GM19025 (cell line): ENCODE measurements at regions not wholly inside any gene's neighbourhood (a gene's known extent, or its start where the extent isn't known, plus 50 kb on each side); places are given as distances from the start of the nearest gene placed in this dataset.

Experiments
- ATAC-seq: cut with Tn5 transposase; IDR thresholded peaks from one replicate; pipeline ENCODE4 v1.9.1; 2021; ENCODE audit warnings: mild to moderate bottlenecking, low read depth, moderate library complexity; ENCODE audit not compliant: unreplicated experiment

- no peak for ATAC-seq
Measured at GRCh38 chr13:52975969-52976368, 52.6 kb upstream of the OLFM4 start.

- ATAC-seq, result no peak
Measured at GRCh38 chr13:52975161-52975560, 53.5 kb upstream of the OLFM4 start.

- no peak for ATAC-seq
Measured at GRCh38 chr13:52974711-52975110, 53.9 kb upstream of the OLFM4 start.

- no peak for ATAC-seq
Measured at GRCh38 chr13:52969373-52969772, 59.2 kb upstream of the OLFM4 start.

GRCh38 chr13:52968074-52968700 lies 60.4 kb upstream of the OLFM4 start:
- peak; percentile 98 for ATAC-seq

GRCh38 chr13:52961987-52962386 lies 66.6 kb upstream of the OLFM4 start:
- no peak for ATAC-seq

GRCh38 chr13:52961256-52961910 lies 67.2 kb upstream of the OLFM4 start:
- no peak for ATAC-seq

GRCh38 chr13:52955472-52955874 lies 73.1 kb upstream of the OLFM4 start:
- no peak for ATAC-seq

GRCh38 chr13:52954838-52955237 lies 73.8 kb upstream of the OLFM4 start:
- no peak for ATAC-seq

- ATAC-seq, result no peak
Measured at GRCh38 chr13:52950436-52950956, 78.1 kb upstream of the OLFM4 start.

GRCh38 chr13:52949742-52950141 lies 78.9 kb upstream of the OLFM4 start:
- no peak for ATAC-seq

GRCh38 chr13:52949044-52949443 lies 79.6 kb upstream of the OLFM4 start:
- no peak for ATAC-seq

GRCh38 chr13:52947921-52948373 lies 80.7 kb upstream of the OLFM4 start:
- no peak for ATAC-seq

GRCh38 chr13:52945348-52945747 lies 83.3 kb upstream of the OLFM4 start:
- no peak for ATAC-seq

- ATAC-seq, result no peak
Measured at GRCh38 chr13:52944697-52945096, 83.9 kb upstream of the OLFM4 start.

- no peak for ATAC-seq
Measured at GRCh38 chr13:52938065-52938464, 89.6 kb upstream of the PCDH8 start.

GRCh38 chr13:52936806-52937205 lies 88.4 kb upstream of the PCDH8 start:
- ATAC-seq, result no peak

- ATAC-seq, result no peak
Measured at GRCh38 chr13:52934258-52934657, 85.8 kb upstream of the PCDH8 start.

- ATAC-seq, result no peak
Measured at GRCh38 chr13:52933547-52934210, 85.2 kb upstream of the PCDH8 start.

GRCh38 chr13:52933099-52933498 lies 84.7 kb upstream of the PCDH8 start:
- ATAC-seq, result no peak

GRCh38 chr13:52932649-52933048 lies 84.2 kb upstream of the PCDH8 start:
- ATAC-seq, result no peak
